HG03521 (cell line): ENCODE measurements at regions not wholly inside any gene's neighbourhood (a gene's known extent, or its start where the extent isn't known, plus 50 kb on each side); places are given as distances from the start of the nearest gene placed in this dataset.

Source experiments
- ATAC-seq: cut with Tn5 transposase; IDR thresholded peaks from one replicate; pipeline ENCODE4 v1.9.1; 2021; ENCODE audit warnings: mild to moderate bottlenecking, moderate library complexity; ENCODE audit not compliant: unreplicated experiment

DNA sequence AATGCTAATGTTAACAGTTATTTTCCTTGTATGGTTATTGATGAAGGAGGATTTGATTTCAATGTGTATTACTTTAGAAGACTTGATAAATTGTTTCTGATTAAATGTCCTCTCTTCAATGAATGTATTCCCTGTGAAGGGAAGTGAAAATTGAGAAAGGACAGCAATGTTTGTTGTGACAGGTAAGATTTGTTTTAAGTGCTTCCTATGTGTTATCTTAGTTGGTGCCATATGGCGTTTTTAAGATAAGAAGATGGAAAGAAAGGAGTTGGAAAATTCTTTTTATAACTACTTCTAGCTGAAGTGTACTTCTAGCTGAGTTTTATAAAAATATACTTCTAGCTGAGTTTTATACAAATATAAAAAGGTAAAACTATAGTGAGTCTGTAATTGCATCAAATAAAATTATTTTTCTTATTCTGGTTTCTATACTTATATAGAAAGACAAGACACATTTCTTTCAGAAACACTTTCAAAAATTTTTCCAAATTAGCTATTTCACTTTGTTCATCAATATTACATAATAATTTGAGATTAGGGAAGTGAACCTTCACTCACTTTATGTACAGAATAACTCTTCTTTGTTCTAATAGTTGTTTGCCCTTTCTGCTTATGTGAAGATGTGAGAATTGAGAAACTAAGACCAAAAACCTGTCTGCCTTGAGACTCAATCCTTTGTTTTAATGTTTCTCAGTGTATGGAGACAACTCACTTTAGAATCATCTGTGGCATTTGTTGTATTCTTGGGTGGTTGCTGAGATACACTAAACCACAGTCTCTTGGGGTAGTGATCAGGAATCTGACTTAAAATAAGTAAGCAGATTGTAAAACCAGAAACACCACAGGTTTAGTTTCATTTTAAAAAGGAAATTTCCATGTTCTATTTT is 382.9 kb upstream of the B3GALT2 start:
- peak; percentile 78 for ATAC-seq

DNA sequence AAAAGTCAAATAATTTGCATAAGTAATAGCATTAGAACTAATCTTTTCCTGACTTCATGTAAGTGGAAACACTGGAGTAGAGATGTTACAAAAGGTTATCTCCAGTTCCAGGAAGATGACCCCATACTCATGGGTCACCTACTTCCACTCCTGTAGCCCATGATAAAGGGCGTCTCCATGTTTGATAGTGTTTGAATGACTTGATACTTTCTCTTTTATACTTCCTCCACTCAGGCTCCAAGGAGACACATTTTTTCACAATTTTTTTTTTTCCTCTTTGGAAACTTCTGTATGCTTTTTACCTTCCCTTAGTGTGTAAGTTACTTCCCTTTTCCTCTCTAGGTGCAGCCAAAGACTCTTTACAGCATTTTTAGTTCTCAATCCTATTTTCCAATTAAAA is 382.1 kb upstream of the B3GALT2 start:
- ATAC-seq = no peak

- ATAC-seq = no peak
Observed at GRCh38 chr1:193567937-193568336, 381.5 kb upstream of the B3GALT2 start.

- no peak for ATAC-seq
Observed at GRCh38 chr1:193566735-193567134, 380.3 kb upstream of the B3GALT2 start.

DNA sequence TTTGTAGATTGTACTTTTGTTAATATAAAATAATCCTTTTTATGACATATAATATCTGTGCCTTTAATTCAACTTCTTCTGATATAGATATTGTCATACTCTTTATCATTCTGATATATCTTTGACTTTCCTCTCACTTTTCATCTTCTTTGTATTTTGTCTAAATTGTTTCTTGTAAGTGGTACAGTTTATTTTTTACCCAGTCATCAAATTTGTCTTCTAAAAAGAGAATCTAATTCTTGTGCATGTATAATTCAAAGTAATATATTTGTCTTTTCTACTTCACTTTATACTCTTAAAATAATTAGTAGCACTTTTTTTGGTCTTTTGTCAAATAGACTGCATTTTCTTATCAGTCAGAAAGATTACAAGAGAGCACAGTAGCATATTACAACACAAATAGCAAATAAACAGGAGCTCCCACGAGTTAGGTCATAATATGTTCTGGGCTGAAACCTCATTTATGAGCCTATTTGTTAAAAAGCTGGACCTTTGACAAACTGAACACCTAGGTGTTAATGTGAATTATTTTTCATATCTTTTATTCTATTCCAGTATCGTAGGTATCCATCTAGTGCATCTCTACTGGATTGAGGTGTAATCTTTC is 379.7 kb upstream of the B3GALT2 start:
- no peak for ATAC-seq

DNA sequence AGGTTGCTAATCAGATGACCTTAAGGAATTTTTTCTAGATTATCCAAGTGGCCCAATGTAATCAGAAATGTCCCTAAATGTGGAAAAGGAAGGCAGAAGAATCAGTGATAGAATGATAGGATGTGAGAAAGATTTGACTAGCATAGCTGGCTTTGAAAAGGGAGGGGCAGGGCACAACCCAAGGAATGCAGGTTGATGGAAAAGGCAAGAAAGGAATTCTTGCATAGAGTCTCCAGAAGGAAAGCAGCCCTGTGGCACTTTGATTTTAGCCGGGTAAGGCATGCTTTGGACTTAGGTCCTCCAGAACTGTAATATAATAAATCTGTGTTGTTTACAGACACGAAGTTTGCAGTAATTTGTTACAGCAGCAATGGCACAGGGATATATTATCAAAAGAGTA is 375.7 kb upstream of the B3GALT2 start:
- no peak for ATAC-seq

DNA sequence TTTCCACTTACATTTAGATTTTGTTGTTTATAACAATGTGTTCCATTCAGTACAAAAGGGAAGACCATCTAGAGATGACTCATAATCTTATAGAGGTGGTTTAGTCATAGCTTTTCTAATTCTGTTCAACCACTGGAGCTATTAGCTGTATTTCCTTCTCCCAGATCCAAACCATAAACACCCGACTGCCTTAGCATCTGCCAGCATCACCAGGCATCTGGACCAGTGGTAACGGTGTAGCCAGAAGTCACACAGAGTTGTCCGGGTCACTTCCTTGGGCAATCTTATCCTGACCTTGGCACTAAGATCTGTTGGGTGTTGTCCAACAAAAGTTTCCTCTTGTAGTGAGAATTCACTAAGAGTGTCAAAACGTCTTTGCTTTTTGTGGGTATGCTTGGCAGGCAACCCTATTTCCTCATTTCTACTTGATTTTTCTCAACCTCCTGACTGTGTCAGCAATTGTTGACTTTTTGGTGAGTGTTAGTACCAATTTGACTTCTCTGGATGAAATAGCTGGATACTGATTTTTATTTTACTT is 372.1 kb upstream of the B3GALT2 start:
- no peak for ATAC-seq

- no peak for ATAC-seq
Observed at GRCh38 chr1:193555662-193556441, 369.4 kb upstream of the B3GALT2 start.

DNA sequence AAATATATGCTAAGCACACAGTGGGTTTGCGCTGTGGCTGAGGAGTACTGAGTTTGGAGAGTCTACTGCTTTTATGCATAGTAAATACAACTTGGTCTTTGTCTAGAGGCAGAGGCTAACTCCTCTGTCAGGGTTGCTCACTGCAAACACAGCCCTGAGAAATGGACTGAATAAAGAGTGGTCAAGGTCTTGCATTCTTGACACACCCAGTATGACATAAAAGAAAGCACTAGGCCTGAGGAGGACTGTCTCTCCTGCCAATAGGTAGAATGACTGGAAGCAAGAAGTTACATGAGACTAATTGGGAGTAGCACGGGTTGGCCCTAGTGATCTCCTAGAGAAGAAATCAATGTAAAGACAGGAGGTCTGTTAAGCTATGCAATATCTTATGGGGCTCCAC is 367.2 kb upstream of the B3GALT2 start:
- ATAC-seq = no peak

- ATAC-seq = no peak
Observed at GRCh38 chr1:193552274-193552673, 365.9 kb upstream of the B3GALT2 start.

DNA sequence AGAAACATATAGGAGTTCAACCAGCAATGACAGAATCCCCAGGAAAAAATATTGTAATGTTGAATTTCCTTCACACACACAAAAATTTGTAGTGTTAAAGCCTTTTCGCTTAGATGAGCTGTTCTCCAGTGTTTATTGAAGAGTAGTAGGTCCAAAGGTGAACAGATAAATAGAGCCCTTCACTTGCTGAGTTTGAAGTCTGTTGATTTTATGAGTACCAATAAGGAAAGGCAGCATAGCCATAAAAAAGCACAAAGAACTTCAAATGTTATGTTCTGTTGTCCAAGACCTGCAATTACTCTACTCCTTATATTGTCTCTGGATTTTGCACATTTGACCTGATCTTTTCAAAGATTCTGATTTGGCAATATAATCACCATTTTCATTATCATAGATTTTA is 362.7 kb upstream of the B3GALT2 start:
- no peak for ATAC-seq

DNA sequence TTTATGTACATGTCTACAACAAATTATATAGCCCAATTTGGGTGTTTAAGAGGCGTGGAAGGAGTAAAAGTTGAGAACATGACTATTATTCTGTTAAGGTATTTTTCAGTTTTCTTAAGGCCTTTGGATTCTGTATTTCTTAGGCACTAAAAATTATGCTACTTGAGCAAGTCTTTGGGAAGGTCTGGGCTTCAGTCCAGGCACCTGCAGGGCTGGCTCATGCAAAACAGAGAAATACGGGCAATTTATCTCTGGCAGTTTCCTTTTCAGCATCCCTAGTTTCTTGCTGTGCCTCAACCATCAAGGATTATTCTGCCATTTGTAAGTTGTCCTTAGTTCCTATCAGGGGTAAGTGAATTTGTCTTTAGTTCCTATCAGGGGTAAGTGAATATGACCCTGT is 358.8 kb upstream of the B3GALT2 start:
- ATAC-seq = no peak

DNA sequence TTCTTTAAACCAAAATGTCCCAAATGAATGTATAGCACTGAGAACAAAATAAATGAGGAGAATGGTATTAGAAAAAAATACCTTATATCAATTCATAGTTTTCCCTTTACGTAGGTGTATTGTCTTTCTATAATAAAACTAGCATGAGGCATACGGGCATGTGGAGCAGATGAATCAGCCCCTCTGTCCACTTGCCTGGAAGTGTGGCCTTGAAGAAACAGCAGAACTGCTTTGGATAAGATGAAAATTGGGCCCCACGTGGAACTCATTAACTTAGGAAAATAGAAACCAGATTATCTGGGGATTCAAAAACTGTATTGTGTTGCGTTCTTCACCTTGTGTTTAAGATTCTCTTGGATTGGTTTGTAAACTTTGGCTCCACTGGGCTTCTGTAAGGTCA is 356.8 kb upstream of the B3GALT2 start:
- ATAC-seq = no peak

- no peak for ATAC-seq
Observed at GRCh38 chr1:193542690-193543089, 356.3 kb upstream of the B3GALT2 start.

DNA sequence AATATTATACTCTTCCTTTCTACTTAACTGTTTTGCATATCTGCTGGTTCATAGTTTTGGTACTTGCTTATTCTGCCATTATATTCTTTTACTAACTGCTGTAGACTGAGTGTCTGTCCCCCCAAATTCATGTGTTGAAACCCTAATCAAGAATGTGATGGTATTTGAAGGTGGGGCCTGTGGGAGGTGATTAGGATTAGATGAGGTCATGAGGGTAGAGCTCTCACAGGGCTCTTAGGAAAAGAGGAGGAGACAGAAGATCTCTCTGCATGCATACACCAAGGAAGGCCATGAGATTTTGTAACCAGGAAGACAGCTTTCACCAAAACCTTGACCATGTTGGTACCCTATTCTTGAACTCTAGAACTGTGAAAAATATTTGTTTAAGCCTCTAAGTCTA is 354.1 kb upstream of the B3GALT2 start:
- ATAC-seq = peak; percentile 1

- peak; percentile 48 for ATAC-seq
Observed at GRCh38 chr1:193539731-193540459, 353.5 kb upstream of the B3GALT2 start.

- ATAC-seq = no peak
Observed at GRCh38 chr1:193538680-193539079, 352.3 kb upstream of the B3GALT2 start.

DNA sequence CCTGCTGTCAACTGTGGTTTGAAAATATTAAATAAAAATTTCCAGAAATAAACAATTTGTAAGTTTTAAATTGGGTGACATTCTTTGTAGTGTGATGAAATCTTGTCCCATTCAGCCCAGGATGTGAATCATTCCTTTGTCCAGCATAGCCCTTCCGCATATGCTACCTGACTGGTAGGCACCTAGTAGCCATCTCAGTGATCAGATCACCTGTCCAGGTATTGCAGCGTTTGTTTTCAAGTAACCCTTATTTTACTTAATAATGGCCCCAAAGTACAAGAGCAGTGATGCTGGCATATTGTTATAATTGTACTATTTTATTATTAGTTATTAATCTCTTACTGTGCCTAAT is 351.6 kb upstream of the B3GALT2 start:
- ATAC-seq = no peak

GRCh38 chr1:193537266-193538002 is 351.0 kb upstream of the B3GALT2 start:
- ATAC-seq = peak; percentile 85

DNA sequence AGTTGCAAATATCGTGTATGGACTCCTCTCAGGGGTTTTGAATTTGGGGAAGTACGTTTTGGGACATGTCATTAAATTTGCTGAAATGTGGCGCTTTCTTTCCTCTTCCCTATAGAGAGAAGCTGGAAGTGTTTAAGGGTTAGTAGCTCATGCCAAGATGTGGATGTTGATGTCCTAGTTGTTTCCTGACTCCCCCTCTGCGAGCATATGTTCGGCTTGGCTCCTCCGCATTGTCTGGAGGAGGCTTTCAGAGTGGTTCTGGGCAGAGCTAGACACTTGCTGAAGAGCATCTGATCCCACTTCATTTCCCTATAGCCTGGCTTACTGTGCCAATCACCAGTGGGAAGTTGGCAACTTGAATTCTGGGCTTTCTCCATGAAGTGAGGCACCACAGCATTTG is 347.4 kb upstream of the B3GALT2 start:
- no peak for ATAC-seq
